ENCODE measurements at regions not wholly inside any gene's neighbourhood (a gene's known extent, or its start where the extent isn't known, plus 50 kb on each side); places are given as distances from the start of the nearest gene placed in this dataset.

DNA sequence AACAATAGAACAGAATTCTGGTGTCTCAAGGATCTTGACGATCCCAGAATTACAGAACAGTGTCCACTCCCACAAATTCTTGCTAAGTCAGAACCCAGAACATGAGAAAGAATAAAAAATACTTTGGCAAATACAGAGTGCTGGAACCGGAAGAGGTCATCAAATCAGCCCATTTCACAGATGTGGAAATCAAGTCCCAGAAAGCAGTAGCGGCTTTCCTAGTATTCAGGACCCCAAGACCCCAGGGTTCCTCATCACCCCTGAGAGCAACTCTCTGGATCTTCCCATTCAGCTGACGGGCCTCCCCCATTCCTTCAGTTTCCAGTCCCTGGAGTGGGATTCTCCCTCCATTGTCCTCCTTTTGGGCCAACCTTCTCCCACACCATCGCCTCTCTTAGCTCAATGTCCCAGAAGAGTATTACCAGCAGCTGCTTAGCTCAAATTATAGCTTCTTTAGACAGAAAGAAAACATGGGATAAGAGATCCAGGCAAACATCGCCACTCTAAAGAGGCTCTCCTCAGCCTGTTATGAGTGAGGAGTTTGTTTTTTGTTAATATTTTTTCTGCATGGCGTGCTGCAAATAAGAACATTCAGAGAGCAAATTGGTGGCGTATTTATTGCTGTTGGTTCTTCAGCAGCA lies 268.3 kb downstream of the MN1 start:
- DNase-seq (ENCODE audit: low spot score), result no peak

- DNase-seq (ENCODE audit: low spot score), result peak; percentile 75
Observed at GRCh38 chr22:27534720-27535125, 266.8 kb downstream of the MN1 start.

GRCh38 chr22:27535452-27535851 lies 266.1 kb downstream of the MN1 start:
- DNase-seq (ENCODE audit: low spot score), result no peak

- no peak for DNase-seq (ENCODE audit: low spot score)
Observed at GRCh38 chr22:27537501-27537900, 264.1 kb downstream of the MN1 start.

DNA sequence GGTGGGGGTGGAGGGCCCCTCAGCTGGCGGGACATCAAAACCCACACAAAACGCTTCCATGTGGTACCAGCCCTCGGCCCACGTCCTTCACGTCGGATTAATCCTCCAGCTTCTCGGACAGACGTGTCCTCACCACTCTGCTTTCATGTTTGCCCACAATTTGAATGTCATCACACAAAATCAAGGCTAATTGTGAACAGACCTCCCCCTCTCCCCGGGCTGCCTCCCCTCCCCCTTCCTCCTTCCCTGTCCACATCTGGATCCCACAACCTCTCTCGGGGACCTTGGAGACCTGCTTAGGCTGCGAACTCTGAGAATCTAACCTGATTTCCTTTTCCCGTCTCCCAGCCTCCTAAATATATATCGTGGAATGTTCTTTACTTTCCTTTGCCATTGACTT lies 262.9 kb downstream of the MN1 start:
- no peak for DNase-seq (ENCODE audit: low spot score)

- no peak for DNase-seq (ENCODE audit: low spot score)
Observed at GRCh38 chr22:27540247-27540646, 261.3 kb downstream of the MN1 start.

DNA sequence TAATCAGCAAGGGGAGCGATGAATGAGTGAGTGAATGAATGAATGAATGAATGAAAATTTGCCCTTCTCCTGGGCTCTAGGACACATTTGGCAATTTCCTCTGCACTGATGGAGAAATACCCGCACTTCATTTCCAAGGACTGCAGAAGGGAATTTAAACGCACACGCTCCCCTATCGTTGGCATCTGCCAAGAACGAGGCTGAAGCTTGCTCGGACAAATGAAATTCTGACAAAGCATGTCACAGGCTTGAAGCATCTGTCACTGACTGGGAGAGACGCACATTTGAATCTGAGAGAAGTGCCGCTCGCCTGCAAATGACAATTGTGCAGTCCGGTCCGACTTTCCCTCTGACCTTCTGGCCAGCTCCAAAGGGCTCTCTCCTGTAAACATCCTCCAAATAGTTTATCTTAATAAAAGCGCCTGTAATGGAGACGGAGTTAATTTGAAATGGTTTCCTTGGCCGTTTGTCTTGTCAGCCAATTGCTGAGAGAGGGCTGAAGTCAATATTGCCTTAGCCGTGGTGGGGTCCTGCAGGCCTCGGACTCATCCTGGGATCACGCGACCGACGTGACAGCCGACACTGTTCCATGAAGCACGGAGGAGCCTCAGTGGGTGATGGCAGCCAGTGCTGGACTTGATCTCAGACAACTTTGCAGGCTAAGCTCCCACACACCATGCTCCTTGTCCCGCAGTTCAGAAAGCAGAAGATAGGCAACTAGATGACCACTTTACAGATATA lies 260.7 kb downstream of the MN1 start:
- no peak for DNase-seq (ENCODE audit: low spot score)

DNA sequence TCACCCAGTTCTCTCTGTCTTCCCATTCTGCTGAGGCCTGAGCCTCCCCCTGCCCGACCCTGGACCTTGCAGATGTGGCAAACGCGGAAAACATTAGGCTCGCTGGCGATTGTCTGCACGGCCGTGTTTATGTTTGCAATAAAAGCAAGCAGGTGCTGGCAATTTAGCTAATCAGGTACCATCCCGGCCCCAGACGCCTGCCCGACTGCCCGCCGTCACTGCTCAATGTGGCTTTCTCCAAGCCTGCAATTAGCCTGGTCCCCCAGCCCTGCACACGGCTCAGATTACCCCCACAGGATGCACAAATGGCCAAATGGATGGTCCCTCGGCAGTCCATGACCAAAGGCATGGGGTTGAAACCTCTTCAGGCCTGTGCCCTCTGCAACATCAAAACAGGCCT lies 259.7 kb downstream of the MN1 start:
- no peak for DNase-seq (ENCODE audit: low spot score)

GRCh38 chr22:27542602-27543001 lies 259.0 kb downstream of the MN1 start:
- no peak for DNase-seq (ENCODE audit: low spot score)

- no peak for DNase-seq (ENCODE audit: low spot score)
Observed at GRCh38 chr22:27543460-27543859, 258.1 kb downstream of the MN1 start.

- DNase-seq (ENCODE audit: low spot score), result no peak
Observed at GRCh38 chr22:27545085-27545484, 256.5 kb downstream of the MN1 start.

- DNase-seq (ENCODE audit: low spot score), result no peak
Observed at GRCh38 chr22:27546157-27546935, 255.2 kb downstream of the MN1 start.

DNA sequence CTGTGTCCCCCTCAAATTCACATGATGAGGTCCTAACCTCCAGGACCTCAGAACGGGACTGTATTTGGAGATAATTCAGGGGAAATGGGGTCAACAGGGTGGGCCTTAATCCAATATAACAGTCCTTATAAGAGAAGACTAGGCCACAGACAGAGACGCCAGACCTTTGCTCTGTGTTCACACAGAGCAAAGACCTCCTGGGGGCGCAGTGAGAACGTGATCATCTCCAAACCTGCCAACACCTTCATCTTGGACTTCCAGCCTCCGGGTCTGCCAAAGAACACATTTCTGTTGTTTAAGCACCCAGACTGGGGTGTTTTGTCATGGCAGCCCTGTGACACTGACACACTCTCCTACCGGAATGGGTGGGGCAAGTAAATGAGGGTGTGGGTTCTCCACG lies 250.2 kb downstream of the MN1 start:
- DNase-seq (ENCODE audit: low spot score), result no peak

DNA sequence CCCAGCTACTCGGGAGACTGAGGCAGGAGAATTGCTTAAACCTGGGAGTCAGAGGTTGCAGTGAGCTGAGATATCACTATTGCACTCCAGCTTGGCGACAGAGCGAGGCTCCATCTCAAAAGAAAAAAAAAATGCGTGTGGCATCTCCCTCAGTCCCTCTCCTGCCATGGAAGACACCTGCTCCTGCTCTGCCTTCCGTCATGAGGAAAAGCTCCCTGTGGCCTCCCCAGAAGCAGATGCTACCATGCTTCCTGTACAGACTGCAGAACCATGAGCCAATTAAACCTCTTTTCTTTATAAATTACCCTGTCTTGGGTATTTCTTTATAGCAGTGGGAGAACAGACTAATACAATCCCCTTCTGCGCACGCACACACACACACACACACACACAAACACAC lies 249.4 kb downstream of the MN1 start:
- no peak for DNase-seq (ENCODE audit: low spot score)

DNA sequence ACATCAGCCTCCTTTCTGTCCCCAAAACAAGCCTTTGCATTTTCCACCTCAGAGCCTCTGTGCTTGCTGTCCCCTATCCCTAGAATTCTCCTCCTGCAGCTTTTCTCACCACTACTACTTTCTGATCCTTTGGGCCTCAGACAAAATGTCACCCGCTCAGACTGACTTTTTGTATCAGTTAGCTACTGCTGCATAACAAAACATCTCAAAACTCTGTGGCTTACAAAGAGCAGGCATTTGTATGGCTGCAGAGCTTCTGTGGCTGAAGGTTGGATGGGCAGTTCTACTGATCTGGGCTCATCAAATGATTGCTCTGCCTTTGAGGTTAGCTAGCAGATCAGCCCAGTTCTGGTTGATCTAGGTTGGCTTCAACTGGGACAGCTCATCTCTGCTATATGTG lies 248.7 kb downstream of the MN1 start:
- DNase-seq (ENCODE audit: low spot score), result no peak

DNA sequence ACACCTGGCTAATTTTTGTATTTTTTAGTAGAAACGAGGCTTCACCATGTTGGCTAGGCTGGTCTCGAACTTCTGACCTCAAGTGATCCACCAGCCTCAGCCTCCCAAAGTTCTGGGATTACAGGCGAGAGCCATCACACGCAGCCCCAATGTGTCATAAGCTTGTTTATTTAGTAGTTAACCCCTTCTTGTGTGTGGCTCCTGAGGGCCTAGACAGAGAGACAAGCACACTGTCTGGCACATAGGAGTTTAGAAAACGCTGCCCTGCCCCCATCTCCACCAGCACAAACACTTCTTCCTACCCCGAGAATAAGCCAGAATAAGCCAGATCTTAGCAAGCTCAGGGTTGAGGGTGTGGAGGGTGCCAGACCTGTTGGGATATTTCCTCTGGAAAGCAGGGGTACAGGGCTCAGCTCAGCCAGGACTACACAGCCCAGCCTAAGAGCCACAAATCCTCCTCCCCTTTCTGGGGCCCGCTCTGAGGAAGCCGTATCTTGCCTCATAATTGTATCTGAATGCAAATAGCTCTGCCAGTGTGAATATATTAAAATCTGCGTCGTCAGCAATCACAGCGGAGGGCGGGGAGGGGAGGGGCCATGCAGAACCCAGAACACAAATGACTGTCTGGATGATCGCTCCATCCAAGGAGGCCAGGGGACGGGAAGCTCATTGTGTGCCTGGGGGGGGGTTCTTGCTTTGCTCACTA lies 247.3 kb downstream of the MN1 start:
- peak; percentile 72 for DNase-seq (ENCODE audit: low spot score)

GRCh38 chr22:27554841-27555456 lies 246.6 kb downstream of the MN1 start:
- DNase-seq (ENCODE audit: low spot score), result no peak

- no peak for DNase-seq (ENCODE audit: low spot score)
Observed at GRCh38 chr22:27556371-27556770, 245.2 kb downstream of the MN1 start.

- DNase-seq (ENCODE audit: low spot score), result no peak
Observed at GRCh38 chr22:27557286-27558008, 244.1 kb downstream of the MN1 start.

GRCh38 chr22:27558658-27559371 lies 242.7 kb downstream of the MN1 start:
- no peak for DNase-seq (ENCODE audit: low spot score)

DNA sequence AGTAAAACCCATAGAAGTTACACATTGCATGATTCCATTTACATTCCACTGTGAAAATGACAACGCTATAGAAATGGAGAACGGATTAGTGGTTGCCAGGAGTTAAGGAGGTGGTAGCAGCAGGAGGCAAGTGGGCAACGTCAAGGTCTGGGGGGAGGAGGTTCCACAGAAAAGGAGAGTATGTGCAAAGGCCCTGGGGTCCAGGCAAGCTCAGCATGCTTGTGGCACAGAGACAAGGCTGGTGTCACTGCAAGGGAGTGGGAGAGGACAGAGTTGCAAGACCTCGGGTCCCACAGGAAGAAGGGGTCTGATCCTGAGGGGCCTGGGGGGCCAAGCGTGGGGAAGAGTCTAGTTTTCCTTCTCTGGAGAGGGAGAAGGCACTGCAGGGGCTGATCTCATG lies 240.8 kb downstream of the MN1 start:
- no peak for DNase-seq (ENCODE audit: low spot score)

Data from AG20443 (cell line).